ENCODE measurements at regions not wholly inside any gene's neighbourhood (a gene's known extent, or its start where the extent isn't known, plus 50 kb on each side); places are given as distances from the start of the nearest gene placed in this dataset.

GRCh38 chr16:50866806-50867205, 124.9 kb downstream of the CYLD start:
- DNase-seq = no peak

GRCh38 chr16:50864386-50864785, 122.5 kb downstream of the CYLD start:
- DNase-seq = no peak

- no peak for DNase-seq
Observed at GRCh38 chr16:50863644-50864144, 121.8 kb downstream of the CYLD start.

GRCh38 chr16:50862818-50863643, 121.1 kb downstream of the CYLD start:
- no peak for DNase-seq

- no peak for DNase-seq
Observed at GRCh38 chr16:50861970-50862411, 120.1 kb downstream of the CYLD start.

- DNase-seq = no peak
Observed at GRCh38 chr16:50861451-50861850, 119.6 kb downstream of the CYLD start.

- DNase-seq = no peak
Observed at GRCh38 chr16:50859628-50860360, 117.9 kb downstream of the CYLD start.

- no peak for DNase-seq
Observed at GRCh38 chr16:50858877-50859627, 117.2 kb downstream of the CYLD start.

- no peak for DNase-seq
Observed at GRCh38 chr16:50858376-50858775, 116.5 kb downstream of the CYLD start.

GRCh38 chr16:50857881-50858280, 116.0 kb downstream of the CYLD start:
- no peak for DNase-seq

GRCh38 chr16:50856991-50857390, 115.1 kb downstream of the CYLD start:
- no peak for DNase-seq

- DNase-seq = no peak
Observed at GRCh38 chr16:50853329-50853728, 111.4 kb downstream of the CYLD start.
